GM13977 (cell line): ENCODE measurements at regions not wholly inside any gene's neighbourhood (a gene's known extent, or its start where the extent isn't known, plus 50 kb on each side); places are given as distances from the start of the nearest gene placed in this dataset.

Experiments used
- DNase-seq: peaks from one replicate; pipeline ENCODE4 v3.0.0; 2012; ENCODE audit warnings: low spot score
- in situ Hi-C: fragments of 300-500 bp; cut with MboI; formaldehyde crosslinking; loops from one replicate; pipeline ENCODE4 v1.12.0; 2022; ENCODE audit warnings: low sequenced_read_pairs, low pct_unique_long_range_greater_than_20kb, mixed read lengths, inconsistent platforms; ENCODE audit not compliant: unreplicated experiment
- TF ChIP-seq, protein P1 (sequence below): IDR thresholded peaks from 2 replicates; pipeline ENCODE4 v1.5.1; 2012; ENCODE audit warnings: mild to moderate bottlenecking, control low read depth; ENCODE audit not compliant: insufficient read depth; ENCODE audit errors: extremely low read depth, missing control alignments

DNA sequence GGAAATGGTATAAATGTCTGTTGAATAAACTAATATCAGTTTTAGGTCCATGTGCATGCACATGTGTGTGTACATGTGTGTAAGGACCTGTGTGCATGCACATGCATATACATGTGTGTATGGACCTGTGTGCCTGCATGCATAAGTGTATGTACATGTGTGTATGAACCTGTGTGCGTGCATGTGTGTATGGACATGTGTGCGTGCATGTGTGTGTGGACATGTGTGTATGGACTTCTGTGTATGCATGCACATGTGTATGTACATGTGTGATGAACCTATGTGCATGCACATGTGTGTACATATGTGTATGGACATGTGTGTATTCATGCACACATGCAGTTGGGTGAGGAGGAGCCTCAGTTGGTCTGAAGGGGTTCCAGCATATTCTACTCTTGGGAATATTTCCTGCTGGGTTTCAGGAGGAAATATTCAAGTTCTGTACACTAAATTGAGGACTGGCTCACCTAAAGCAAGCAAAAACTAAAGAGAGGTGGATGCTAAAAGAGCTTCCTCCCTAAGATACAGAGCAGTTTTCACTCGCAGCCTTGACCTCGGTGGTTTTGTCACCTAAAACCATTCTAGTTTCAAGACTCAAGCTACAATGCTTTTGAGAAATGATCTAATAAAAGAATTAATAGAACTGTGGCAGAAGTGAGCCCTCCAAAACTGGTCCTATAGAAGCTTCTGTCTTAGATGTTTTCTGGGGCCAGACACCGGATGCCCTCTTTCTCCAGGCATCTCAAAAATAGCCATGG lies 742.8 kb downstream of the MAFB start:
- DNase-seq, result no peak
- TF ChIP-seq, protein P1, sequence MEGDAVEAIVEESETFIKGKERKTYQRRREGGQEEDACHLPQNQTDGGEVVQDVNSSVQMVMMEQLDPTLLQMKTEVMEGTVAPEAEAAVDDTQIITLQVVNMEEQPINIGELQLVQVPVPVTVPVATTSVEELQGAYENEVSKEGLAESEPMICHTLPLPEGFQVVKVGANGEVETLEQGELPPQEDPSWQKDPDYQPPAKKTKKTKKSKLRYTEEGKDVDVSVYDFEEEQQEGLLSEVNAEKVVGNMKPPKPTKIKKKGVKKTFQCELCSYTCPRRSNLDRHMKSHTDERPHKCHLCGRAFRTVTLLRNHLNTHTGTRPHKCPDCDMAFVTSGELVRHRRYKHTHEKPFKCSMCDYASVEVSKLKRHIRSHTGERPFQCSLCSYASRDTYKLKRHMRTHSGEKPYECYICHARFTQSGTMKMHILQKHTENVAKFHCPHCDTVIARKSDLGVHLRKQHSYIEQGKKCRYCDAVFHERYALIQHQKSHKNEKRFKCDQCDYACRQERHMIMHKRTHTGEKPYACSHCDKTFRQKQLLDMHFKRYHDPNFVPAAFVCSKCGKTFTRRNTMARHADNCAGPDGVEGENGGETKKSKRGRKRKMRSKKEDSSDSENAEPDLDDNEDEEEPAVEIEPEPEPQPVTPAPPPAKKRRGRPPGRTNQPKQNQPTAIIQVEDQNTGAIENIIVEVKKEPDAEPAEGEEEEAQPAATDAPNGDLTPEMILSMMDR, result no peak
- in situ Hi-C loops, result no loop called here

- TF ChIP-seq, protein P1, result no peak
- in situ Hi-C loops, result no loop called here
- DNase-seq, result no peak
These were observed 744.2 kb downstream of the MAFB start for GRCh38 chr20:39944861-39945260.

GRCh38 chr20:39943336-39943735 lies 745.7 kb downstream of the MAFB start:
- in situ Hi-C loops, result no loop called here
- no peak for DNase-seq
- TF ChIP-seq, protein P1, result no peak

DNA sequence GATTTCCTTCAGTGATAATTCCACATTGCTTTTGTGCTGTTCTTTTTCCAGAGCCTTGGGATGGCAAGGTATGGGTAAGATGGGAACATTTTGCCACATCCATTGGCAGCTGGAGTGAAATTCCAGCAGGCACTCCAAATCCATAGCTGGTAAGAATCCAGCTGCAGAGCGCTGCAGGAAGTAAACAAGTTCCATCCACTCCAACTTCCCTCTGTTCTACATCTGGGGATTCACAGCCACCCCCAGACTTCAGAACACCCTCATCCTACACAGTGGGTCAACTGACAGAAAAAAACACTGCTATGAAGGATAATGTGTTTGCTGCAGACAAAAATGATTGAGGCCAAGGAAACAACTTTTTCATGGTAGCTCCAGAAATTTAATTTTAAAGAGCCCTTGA lies 747.8 kb downstream of the MAFB start:
- in situ Hi-C loops, result no loop called here
- TF ChIP-seq, protein P1, result no peak
- no peak for DNase-seq

GRCh38 chr20:39939241-39939865 lies 749.7 kb downstream of the MAFB start:
- in situ Hi-C loops, result no loop called here

GRCh38 chr20:39936401-39936800 lies 752.6 kb downstream of the MAFB start:
- TF ChIP-seq, protein P1, result no peak
- in situ Hi-C loops, result no loop called here
- DNase-seq, result no peak

More at GRCh38 chr20:39939241-39939865, 749.7 kb downstream of the MAFB start:
- TF ChIP-seq, protein P1, result no peak
- DNase-seq, result no peak
